ENCODE measurements at regions not wholly inside any gene's neighbourhood (a gene's known extent, or its start where the extent isn't known, plus 50 kb on each side); places are given as distances from the start of the nearest gene placed in this dataset.
"Not testable (repeated sequence)": the region's sequence is repeated elsewhere in the genome, so short reads cannot be mapped to it uniquely, and the experiment has no call there.

- H3K4me3 ChIP-seq (ENCODE audit: low read depth, low read length): no peak overlapping the region
- TF ChIP-seq, protein P1, sequence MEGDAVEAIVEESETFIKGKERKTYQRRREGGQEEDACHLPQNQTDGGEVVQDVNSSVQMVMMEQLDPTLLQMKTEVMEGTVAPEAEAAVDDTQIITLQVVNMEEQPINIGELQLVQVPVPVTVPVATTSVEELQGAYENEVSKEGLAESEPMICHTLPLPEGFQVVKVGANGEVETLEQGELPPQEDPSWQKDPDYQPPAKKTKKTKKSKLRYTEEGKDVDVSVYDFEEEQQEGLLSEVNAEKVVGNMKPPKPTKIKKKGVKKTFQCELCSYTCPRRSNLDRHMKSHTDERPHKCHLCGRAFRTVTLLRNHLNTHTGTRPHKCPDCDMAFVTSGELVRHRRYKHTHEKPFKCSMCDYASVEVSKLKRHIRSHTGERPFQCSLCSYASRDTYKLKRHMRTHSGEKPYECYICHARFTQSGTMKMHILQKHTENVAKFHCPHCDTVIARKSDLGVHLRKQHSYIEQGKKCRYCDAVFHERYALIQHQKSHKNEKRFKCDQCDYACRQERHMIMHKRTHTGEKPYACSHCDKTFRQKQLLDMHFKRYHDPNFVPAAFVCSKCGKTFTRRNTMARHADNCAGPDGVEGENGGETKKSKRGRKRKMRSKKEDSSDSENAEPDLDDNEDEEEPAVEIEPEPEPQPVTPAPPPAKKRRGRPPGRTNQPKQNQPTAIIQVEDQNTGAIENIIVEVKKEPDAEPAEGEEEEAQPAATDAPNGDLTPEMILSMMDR (IDR thresholded peaks at IDR 0.05; ENCODE audit: control insufficient read depth, extremely low read depth, insufficient read depth): no peak
- no peak for DNase-seq (ENCODE audit: low read depth)
Measured at GRCh38 chr19:34576292-34576691, 94.7 kb downstream of the WTIP start.

DNA sequence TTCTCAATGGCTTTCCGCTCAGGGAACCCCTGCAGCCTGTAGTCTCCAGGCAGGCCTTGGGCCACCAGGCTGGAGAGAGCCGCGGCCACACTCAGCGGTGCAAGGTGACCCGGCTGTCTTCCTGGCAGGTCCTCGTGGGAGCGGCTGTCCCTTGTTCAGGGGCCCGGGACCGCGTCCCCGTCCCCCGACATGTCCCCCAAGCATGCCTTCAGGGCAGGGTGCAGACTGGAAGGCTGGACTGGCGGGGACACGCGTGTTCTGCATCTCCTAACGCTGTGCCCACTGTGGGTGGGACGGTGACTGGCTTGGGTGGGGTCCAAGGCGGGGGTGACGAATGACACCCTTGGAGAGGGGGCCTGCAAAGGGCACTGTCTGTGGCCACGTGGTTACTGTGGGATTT lies 93.6 kb downstream of the WTIP start:
- H3K4me3 ChIP-seq (ENCODE audit: low read depth, low read length): no peak overlapping the region
- DNase-seq (ENCODE audit: low read depth): no peak
- TF ChIP-seq, protein P1 (IDR thresholded peaks at IDR 0.05; ENCODE audit: control insufficient read depth, extremely low read depth, insufficient read depth): no peak

DNA sequence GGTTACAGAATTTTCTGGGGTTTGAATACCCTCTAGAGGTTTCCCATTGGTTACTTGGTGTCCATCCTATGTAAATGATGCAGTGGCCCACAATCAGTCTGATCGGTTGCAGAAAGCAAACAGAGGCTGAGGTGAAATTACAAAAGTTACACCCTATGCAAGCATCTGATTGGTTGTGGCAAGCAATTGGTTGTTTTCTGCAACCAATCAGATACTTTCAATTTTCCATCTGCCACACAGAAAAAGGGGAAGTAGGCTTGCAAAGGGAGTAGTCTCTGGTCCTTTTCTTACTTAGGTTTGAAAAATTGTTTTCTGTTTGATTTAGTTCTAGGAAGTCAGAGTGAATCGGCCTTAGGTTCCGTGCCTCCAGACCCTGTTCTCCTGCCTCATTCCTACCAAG lies 93.1 kb downstream of the WTIP start:
- no peak for DNase-seq (ENCODE audit: low read depth)
- no peak overlapping the region for H3K4me3 ChIP-seq (ENCODE audit: low read depth, low read length)
- TF ChIP-seq, protein P1 (IDR thresholded peaks at IDR 0.05; ENCODE audit: control insufficient read depth, extremely low read depth, insufficient read depth): no peak

DNA sequence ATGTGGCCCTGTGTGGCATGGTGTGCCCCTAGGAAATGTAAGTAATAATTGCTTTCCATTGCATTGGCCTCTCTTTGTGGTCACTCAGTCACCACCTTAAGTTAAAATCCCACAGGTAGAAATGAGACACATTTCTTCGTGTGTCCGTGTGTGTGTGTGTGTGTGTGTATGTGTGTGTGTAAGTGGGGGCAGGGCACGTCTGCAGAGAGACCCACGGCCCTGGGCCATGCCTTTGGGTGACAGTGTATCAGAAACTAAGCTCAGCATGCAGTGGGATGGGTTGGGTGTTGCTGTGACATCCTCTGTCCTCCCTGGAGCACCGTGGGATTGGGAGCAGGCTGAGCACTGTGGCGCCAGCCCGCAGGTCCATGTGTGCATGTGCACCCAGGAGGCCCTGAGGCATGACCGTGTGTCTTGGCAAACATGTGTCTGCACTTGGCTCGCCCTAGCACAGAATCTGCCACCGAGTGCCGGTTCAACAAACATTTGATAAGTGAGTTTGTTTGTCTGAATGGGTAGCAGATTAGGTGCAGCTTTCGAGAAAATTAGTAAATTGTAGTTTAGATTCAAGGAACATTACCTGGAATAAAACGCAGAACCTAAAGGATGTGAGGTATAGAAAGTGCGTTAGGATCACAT lies 91.8 kb downstream of the WTIP start:
- H3K4me3 ChIP-seq (ENCODE audit: low read depth, low read length): no peak overlapping the region
- TF ChIP-seq, protein P1 (IDR thresholded peaks at IDR 0.05; ENCODE audit: control insufficient read depth, extremely low read depth, insufficient read depth): no peak
- peak; percentile 42 for DNase-seq (ENCODE audit: low read depth)

DNA sequence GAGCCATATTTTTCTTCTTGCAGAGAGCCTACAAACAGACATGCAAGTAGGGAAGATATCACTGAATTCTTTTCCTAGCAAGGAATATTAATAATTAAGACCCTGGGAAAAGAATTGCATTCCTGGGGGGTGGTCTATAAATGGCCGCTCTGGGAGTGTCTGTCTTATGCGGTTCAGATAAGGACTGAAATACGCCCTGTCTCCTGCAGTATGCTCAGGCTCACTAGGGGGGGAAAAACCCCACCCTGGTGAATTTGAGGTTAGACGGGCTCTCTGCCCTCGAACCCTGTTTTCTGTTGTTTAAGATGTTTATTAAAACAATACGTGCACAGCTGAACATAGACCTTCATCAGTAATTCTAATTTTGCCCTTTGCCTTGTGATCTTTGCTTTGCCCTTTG lies 88.6 kb downstream of the WTIP start:
- DNase-seq (ENCODE audit: low read depth); H3K4me3 ChIP-seq (ENCODE audit: low read depth, low read length): not testable (repeated sequence)

- not testable (repeated sequence) for DNase-seq (ENCODE audit: low read depth); H3K4me3 ChIP-seq (ENCODE audit: low read depth, low read length)
Measured at GRCh38 chr19:34562344-34562743, 80.8 kb downstream of the WTIP start.
